SJSA1 (cell line): ENCODE measurements at regions not wholly inside any gene's neighbourhood (a gene's known extent, or its start where the extent isn't known, plus 50 kb on each side); places are given as distances from the start of the nearest gene placed in this dataset.

ENCODE experiments used
- DNase-seq, 2 experiments: peaks; one replicate each; pipeline ENCODE4 v3.0.0-alpha.2; 2015 to 2020; ENCODE audit warnings: low spot score in 2 of 2, low read depth in 1 of 2
- H3K27ac ChIP-seq: fragments of 250-450 bp; sonication (Bioruptor Pico); 2 replicates; pipeline ENCODE4 v1.5.1; 2020; ENCODE audit warnings: mild to moderate bottlenecking, moderate library complexity
- H3K27me3 ChIP-seq: fragments of 250-450 bp; sonication (Bioruptor Pico); replicated peaks from 2 replicates; pipeline ENCODE4 v1.5.1; 2020; ENCODE audit warnings: mild to moderate bottlenecking, moderate library complexity
- H3K36me3 ChIP-seq: fragments of 250-450 bp; sonication (Bioruptor Pico); 2 replicates; pipeline ENCODE4 v1.5.1; 2020; ENCODE audit warnings: mild to moderate bottlenecking
- H3K4me1 ChIP-seq: fragments of 250-450 bp; sonication (Bioruptor Pico); replicated peaks from 2 replicates; pipeline ENCODE4 v1.6.1; 2021; ENCODE audit warnings: mild to moderate bottlenecking
- H3K4me3 ChIP-seq: fragments of 250-450 bp; sonication (Bioruptor Pico); 2 replicates; pipeline ENCODE4 v1.5.1; 2020; ENCODE audit warnings: mild to moderate bottlenecking
- H3K9me3 ChIP-seq: fragments of 250-450 bp; sonication (Bioruptor Pico); replicated peaks from 2 replicates; pipeline ENCODE4 v1.5.1; 2020; ENCODE audit warnings: mild to moderate bottlenecking

DNA sequence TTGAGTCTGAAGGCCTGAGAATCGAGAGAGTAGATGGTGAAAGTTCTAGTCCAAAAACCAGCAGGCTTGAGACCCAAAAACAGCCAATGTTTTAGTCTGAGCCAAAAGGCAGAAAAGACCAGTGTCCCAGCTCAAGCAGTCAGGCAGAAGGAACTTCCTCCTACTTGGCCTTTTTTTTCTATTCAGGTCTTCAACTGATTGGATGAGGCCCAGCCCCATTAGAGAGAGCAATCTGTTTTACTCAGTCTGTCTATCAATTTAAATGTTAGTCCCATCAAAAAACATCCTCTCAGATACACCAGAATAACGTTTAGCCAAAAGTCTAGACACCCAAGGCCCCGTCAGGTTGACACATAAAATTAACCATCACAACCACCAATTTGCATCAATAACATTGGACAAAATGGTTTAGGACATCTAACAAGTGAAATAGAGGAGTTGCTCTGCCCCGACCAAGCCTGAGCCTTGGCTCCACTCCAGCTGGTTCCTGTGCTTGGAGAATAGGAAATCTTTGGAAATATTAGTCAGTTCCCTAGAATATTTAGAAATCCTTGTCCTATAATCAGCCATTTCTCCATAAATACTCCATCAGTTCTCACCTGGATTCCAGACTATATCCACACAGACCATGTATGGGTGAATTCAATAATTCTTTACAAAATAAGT is 51.4 kb upstream of the LIPC start:
- Histone ChIP-seq H3K27me3 (no peaks in the 10 kb centered on the region), H3K4me1 (peaks cover 6% of the 10 kb centered on the region), H3K4me3 (no peak overlapping the region), H3K36me3 (no peaks in the 10 kb centered on the region), H3K9me3 (0 out of 2 replicates have a peak, but pooled peaks cover 6% of the 10 kb centered on the region), H3K27ac (no peak overlapping the region)
- no peak for DNase-seq

DNA sequence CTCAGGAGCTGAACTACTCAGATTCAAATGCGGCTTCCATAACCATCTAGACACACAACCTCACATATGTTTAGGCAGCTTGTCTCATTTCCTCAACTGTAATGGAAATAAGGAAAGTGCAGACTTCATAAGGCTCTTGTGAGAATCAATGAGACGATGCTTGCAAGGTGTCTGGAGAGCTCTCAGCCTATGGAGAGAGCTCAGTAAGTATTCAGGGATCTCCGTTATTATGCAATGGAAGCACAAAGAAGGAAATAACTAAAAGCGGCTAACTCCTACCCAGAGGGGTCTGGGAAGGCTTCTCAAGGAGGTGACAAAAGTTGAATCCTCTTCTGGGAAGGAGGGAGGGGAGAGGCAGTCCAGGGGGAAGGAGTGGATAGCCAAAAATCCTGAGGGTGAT is 50.1 kb upstream of the LIPC start:
- no peak overlapping the region for H3K4me3 ChIP-seq
- H3K27me3 ChIP-seq = no peaks in the 10 kb centered on the region
- no peaks in the 10 kb centered on the region for H3K36me3 ChIP-seq
- no peak overlapping the region for H3K27ac ChIP-seq
- DNase-seq = no peak
- H3K4me1 ChIP-seq = peaks cover 6% of the 10 kb centered on the region
- H3K9me3 ChIP-seq = 0 out of 2 replicates have a peak, but pooled peaks cover 6% of the 10 kb centered on the region
